HG02610 (cell line): ENCODE measurements at regions not wholly inside any gene's neighbourhood (a gene's known extent, or its start where the extent isn't known, plus 50 kb on each side); places are given as distances from the start of the nearest gene placed in this dataset.

ENCODE experiments used
- ATAC-seq: cut with Tn5 transposase; IDR thresholded peaks from one replicate; pipeline ENCODE4 v1.9.1; 2021; ENCODE audit warnings: mild to moderate bottlenecking, moderate library complexity; ENCODE audit not compliant: unreplicated experiment

DNA sequence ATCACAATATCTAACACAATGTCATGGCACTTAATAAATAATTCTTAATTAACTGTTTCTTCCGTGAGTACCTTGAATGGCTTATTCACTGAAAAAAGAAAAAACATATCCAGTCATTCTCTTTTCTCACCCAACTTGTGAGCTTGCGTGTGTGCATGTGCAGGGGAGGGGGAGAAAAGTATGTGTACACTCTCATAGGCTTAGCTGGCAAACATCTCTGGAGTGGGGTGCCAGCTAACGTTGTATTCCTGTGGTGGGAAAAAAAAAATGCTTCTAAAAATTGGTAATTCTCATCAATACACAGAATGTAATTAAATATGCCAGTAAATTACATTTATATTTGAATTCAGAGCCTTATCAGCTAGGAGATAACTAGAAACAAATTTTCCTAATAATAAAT, 291.9 kb upstream of the NOX3 start:
- no peak for ATAC-seq

DNA sequence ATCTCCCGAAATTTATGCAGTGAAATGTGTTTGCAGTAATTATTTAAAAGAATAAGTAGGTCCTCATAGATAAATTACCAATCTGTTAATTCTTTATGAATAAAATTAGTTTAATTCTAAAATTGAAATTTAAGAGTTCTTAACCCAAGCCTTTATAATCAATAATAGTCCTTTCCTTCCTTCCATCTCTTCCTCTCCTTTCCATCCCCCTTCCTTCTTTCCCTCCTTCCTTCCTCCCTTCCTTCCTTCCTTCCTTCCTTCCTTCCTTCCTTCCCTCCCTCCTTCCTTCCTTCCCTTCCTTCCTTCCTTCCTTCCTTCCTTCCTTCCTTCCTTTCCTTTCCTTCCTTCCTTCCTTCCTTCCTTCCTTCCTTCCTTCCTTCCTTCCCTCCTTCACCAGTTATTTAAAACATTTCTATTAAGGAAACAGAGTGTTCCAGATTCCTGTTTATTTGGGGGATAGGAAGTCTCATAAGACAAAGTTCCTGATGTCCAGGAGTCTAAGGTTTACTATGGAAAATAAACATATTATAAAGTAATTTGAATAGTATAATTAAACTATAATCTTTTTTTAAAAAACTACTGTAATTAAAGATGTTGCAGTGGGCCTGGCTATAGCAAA, 285.3 kb upstream of the NOX3 start:
- ATAC-seq, result no peak

- ATAC-seq, result no peak
These were observed 283.0 kb upstream of the NOX3 start for GRCh38 chr6:155738602-155739105.

DNA sequence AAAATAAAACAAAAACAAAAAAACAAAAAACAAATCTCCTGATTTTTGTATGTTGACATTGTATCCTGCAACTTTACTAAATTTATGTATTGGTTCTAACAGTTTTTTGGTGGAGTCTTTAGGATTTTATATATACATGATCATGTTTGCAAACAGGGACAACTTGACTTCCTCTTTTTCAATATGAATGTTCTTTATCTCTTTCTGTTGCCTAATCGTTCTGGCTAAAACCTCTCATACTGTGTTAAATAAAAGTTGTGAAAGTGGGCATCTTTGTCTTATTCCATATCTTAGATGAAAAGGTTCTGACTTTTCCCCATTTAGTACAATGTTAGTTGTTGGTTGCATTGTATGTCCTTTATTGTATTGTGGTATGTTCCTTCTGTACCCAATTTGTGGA, 261.7 kb upstream of the NOX3 start:
- no peak for ATAC-seq

DNA sequence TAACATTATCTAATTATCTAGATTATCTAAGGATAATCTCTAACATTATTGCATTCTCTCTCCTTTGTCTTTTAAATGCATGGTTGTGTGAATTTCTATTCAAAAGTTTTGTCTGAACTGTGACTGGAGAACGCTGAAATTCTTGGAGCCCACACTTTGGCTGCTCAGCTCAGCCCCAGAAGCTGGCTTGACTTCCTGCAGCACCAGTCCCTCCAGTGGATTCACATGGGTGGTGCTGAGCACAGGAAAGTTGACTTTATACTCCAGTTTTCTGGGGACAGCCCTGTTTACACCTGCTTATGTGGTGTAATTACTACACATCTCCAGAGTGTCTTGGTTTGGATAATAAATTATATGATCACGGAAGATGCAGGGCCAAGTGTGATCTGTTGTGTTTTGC, 255.1 kb upstream of the NOX3 start:
- no peak for ATAC-seq

GRCh38 chr6:155709262-155709661, 253.6 kb upstream of the NOX3 start:
- ATAC-seq, result no peak

DNA sequence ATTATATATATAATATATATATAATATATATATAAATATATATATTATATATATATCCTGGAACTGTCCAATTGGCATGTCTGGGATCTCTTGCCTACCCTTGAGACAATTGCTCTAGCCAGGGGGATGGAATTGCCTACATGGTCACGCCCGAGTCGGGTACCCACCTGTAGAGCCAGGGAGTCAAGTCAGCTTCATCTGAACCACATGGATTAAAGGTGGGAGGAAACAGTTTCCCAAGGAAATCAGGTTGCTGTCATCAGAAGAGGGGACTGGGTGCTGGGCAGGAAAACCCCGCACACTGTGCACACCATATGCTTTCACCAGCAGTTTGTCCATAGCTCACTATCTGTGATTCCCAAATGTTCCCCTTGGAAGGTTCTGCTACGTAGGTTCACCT, 252.5 kb upstream of the NOX3 start:
- ATAC-seq, result no peak

DNA sequence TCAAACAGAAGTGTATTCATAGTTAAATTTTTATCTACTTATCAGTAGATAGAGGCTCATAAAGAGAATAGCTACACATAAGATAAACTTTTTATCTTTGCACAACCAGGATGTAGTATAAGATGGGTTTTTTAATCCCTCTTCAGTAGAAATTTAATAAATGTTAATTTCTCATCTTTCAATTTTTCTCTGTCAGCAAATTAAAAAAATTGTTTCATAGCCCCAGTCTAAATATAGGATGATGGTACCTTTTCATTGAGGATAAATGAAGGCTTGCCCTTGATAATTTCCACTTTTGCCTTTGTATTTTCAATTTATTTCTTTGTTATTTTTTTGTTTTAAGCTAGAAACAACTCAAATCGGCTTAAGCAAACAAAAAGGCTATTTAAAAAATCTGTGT, 251.2 kb upstream of the NOX3 start:
- ATAC-seq, result no peak

GRCh38 chr6:155706341-155706740, 250.7 kb upstream of the NOX3 start:
- ATAC-seq, result no peak

GRCh38 chr6:155701342-155701741, 245.7 kb upstream of the NOX3 start:
- ATAC-seq, result no peak

GRCh38 chr6:155695495-155695894, 239.9 kb upstream of the NOX3 start:
- no peak for ATAC-seq

- ATAC-seq, result no peak
These were observed 238.8 kb upstream of the NOX3 start for GRCh38 chr6:155694419-155694790.

- no peak for ATAC-seq
These were observed 238.2 kb upstream of the NOX3 start for GRCh38 chr6:155693573-155694418.

- no peak for ATAC-seq
These were observed 235.2 kb upstream of the NOX3 start for GRCh38 chr6:155690820-155691219.

DNA sequence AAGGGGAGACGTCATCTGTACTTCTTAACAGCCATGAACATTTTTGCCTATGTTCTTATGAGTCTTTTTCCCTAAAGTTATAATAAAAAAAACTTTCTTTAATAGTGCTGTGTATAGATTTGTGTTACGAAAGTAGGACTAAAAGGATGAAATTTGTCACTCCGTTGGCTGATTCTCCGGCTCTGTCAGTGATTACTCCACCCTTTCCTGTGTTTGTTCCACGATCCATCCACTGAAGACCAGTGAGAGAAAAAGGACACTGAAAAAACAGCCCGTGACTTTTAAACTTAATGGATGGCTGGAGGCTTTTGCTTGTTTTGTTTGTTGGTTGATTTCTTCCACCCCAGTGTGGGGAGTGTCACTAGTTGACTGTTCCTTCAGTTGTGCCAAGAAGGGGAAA, 232.0 kb upstream of the NOX3 start:
- ATAC-seq, result no peak

DNA sequence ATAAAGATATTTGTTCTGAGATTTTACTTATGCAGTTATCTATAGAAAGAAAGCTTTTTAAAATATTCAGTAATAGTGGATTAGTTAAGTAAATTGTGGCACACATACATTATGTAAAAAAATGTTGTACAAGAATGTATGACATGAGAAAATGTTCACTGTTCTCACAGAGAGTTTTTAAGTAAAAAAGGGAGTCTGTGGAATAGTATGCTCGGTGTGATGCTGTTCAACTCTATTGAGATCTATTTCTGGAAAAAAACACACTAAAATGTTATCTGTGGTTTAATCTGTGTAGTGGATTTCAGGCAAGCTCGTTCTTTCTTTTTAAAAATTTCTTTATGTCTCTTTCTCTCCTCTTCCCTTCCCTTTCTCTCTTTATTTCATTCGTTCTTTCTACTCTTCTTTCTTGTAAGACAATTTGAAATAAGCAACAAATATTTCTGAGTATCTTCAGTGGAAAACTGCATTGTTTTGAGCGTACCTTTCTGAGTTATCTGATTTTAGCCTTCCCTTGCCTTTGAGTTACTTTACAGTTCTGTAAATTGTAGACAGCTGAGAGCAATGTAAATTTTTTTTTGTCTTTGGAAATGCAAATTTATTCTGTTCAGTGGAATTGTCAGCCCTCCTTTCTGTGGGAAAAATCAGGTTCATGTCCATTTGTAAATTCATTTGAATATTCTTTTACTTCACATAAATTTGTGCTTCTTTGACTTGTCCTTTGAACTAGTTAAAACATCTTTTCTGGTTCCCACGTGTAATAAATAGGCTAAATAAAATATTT, 229.0 kb upstream of the NOX3 start:
- ATAC-seq, result no peak

GRCh38 chr6:155678361-155678760, 222.7 kb upstream of the NOX3 start:
- no peak for ATAC-seq

DNA sequence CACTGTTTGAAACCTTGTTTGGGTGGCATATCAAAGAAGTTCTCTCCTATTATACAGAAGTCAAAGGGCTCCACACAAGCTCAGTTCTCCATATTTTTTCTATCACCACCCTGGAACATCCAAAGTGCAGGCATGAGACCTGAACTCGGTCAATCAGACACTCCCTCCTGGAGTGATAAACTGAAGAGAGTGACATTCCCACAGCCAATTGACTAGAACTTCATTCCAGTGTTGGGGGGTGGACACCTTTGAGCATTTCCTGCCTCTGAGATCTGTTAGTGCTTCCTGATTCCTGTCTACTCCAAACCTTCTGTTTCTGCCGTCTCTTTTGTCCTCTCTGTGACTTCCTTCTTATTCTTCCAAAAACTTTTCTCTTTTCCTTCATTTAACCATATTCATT, 220.7 kb upstream of the NOX3 start:
- ATAC-seq, result no peak

DNA sequence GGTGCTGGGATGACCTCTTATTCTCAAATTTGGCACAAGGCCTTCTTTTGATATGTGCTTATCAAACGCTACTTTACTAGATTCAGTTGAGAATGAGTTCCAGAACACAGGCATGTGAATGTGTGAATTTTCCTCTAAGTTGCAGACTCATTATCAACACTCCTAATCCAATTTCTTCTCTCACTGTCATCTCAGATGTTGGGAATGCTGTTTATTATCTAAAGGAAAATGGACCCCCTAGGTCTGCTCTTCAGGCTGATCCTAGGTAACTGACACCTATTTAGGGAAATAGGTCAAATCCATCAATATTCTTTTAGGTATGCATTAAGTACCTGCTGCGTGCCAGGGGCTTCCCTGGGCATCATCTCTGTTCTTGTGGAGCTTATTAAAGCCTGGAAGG, 215.0 kb upstream of the NOX3 start:
- ATAC-seq, result no peak

GRCh38 chr6:155660251-155660977, 204.8 kb upstream of the NOX3 start:
- no peak for ATAC-seq

DNA sequence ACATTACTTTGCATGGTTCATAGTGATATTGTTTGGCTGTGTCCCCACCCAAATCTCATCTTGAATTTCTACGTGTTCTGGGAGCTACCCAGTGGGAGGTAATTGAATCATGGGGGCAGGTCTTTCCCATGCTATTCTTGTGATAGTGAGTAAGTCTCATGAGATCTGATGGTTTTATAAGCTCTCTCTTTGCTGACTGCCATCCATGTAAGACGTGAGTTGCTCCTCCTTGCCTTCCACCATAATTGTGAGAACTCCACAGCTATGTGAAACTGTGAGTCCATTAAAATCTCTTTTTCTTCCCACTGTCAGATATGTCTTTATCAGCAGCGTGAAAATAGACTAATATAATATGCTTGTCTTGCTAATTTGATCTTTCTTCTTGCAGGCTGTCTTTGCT, 200.4 kb upstream of the NOX3 start:
- no peak for ATAC-seq
